Stromal cell of bone marrow (primary cell): ENCODE measurements at regions not wholly inside any gene's neighbourhood (a gene's known extent, or its start where the extent isn't known, plus 50 kb on each side); places are given as distances from the start of the nearest gene placed in this dataset.

Source experiments
- DNase-seq: peaks from one replicate; pipeline ENCODE4 v3.0.0-alpha.2; 2012; ENCODE audit warnings: low read depth

GRCh38 chr13:62643799-62644524, 1228.3 kb upstream of the PCDH20 start:
- no peak for DNase-seq

DNA sequence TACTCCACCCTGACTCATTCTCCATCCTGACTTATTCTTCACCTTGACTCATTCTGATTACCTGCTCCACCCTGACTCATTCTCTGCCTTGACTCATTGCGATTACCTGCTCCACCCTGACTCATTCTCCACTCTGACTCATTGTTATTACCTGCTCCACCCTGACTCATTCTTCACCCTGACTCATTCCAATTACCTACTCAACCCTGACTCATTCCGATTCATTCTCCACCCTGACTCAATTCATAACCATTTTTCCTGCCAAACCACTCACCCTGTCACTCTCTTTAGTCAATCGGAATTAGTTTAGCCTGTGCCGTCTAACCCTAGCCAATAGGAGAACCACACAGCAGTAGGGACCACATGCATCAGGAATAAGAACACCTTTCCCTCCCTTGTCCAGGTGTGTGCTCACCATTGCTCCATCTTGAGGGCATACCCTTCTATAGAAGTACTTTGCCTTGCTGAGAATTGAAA, 1227.4 kb upstream of the PCDH20 start:
- no peak for DNase-seq

DNA sequence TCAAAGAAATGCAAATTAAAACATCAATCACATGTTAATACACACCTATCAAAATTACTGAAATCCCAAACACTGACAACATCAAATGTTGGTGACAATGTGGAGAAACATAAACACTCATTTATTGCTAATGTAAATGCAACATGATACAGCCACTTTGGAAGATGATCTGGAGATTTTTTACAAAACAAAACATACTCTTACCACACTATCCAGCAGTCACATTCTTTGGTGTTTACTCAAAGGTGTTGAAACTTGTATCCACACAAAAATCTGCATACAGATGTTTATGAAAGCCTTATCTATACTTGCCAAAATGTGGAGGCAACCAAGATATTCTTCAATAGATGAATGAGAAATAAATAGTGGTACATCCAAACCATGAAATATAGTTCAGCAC, 1219.5 kb upstream of the PCDH20 start:
- DNase-seq, result no peak

DNA sequence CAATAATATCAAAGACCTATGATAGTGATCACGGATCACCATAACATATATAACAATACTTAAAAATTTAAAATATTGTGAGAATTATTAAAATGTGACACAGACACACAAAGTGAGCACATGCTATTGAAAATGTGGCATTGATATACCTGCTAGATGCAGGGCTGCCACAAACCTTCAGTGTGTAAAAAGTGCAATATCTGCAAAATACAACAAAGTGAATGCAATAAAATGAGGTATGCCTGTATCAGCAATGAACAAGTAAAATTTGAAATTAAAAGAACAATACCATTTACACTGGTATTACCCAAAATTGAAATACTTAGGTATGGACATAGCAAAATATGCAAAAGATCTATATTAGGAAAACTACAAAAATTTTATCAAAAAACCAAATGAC, 1217.8 kb upstream of the PCDH20 start:
- no peak for DNase-seq

GRCh38 chr13:62631619-62632018, 1216.0 kb upstream of the PCDH20 start:
- DNase-seq, result no peak

- no peak for DNase-seq
These were observed 1215.5 kb upstream of the PCDH20 start for GRCh38 chr13:62631124-62631523.

DNA sequence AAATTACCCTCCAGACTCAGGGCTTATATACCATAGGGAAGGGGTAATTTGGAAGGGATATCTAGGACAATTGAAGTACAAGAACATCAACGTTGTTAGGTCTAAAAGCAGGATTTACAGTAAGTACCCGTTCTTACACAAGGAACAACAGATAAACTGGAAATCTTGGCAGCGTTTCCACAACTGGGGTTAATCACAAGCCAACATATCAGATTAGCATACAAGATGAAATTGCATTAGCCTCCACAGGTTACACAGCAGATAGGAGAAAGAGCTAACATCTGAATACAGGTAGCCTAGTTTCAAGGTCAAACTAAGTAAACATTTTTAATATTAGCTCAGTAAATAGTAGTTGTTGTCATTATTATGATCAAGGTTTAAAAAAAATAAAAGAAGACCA, 1214.0 kb upstream of the PCDH20 start:
- no peak for DNase-seq

GRCh38 chr13:62627226-62627625, 1211.6 kb upstream of the PCDH20 start:
- no peak for DNase-seq

DNA sequence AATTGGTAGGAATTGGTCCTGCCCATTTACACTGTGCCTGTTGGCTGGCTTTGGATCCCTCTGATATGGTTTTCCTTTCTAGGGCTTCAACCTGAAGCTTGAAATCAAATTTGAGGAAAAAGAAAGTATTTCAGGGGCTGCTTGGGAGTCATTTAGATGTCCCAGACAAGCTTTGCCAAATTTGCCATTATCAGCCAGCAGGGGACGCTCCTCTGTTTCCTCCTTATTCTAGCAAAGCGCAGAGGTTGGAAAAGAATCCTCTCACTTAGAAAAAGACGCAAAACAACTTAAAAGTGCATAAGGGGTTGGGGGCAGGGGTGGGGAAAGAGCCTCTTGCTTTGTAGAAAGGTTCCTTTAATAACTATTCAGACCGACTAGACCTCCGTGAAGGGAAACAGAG, 1211.1 kb upstream of the PCDH20 start:
- DNase-seq, result no peak

DNA sequence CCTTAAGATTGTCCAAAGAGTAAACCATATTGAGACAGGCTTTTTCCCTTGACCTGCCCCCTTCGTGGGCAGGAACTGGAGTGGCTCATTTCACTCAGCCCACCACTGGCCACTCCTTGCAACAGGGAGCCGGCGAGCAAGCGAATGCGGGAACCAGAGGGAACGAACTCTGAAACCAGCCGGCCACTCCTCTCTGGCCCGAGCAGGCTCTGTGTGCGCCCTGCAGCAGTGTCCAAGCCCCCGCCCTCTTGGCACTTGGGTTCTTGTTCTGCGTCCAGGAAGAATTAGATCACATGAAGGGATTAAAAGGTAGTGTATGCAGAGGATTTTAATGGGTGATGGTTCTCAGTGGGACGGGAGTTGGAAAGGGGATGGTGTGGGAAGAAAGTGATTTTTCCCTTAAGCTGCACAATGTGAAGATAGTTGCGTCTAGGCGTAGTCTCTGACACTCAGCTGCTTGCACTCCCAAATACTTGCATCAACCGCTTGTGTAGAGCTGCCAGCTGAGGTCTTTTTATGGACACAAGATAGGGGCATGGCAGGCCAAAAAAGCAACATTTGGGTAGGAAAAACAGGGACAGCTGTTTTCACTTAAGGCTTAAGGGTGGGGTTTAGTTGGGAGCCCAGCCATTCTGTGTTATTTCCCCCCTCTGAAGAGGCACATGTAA, 1209.7 kb upstream of the PCDH20 start:
- DNase-seq, result no peak

DNA sequence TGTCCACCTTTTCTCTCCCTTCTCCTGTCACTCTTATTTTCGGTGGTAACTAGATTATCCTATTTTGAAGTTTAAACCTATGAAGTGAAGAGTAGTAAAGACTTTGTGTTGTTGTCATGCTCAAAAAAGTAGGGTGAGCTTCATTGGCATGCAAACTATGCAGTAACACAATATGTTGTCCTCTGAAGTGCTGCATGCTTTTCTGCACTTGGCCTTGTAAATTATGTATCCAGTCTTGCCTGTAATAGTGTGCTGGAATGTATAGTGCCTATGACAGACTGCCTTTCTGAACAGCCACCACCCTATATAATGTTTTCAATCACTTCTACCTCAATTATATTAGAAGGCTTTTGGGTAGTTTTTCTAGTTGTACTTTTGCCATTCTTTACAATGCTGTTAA, 1198.2 kb upstream of the PCDH20 start:
- DNase-seq, result no peak

DNA sequence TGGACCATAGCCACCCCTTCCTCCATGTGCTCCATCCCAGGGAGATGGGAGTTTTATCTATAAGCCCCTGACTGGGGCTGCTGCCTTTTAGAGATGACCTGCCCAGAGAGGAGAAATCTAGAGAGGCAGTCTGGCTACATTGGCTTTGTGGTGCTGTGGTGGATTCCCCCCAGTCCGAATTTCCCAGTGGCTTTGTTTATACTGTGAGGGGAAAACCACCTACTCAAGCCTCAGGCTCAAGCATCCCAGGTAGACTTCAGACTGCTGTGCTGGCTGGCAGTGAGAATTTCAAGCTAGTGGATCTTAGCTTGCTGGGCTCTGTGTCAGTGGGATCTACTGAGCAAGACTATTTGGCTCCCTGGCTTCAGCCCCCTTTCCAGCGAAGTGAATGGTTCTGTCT, 1195.7 kb upstream of the PCDH20 start:
- no peak for DNase-seq

DNA sequence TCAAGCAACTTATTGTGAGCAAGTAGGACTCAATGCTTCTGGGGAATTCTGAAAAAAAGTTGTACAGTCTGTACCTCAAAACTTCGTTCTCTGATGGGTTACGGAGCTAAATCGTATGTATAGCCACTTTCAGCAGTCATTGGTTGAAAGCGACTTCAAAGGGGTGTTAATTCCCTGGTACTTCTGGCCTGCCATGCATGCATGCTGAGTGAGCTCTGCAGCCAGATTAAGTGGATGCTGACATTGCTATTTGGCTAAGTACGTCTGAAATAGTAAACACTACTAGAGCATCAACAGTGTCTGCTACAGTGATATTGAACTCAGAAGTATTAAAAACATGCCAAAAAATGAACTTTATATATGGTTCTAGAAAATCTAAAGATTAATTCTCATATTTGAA, 1183.1 kb upstream of the PCDH20 start:
- no peak for DNase-seq

GRCh38 chr13:62595976-62596375, 1180.3 kb upstream of the PCDH20 start:
- DNase-seq, result no peak

DNA sequence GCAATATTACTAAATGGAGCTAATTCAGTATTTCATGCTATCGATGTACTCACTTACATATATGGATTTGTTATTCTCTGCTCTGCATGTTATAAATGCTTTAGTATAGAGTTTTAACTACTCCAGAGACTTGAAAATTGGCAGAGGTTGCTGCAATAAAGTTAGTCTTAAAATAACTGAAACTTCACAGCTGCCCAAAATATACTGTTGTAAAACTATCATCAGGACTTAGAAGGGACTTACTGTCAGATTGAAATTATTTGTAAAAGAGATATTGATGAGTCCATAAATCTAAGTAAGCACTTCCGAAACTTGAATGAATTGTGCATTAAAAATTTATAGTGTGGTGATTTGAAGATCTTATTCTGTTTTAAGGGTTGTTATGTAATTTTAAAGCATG, 1178.2 kb upstream of the PCDH20 start:
- no peak for DNase-seq

DNA sequence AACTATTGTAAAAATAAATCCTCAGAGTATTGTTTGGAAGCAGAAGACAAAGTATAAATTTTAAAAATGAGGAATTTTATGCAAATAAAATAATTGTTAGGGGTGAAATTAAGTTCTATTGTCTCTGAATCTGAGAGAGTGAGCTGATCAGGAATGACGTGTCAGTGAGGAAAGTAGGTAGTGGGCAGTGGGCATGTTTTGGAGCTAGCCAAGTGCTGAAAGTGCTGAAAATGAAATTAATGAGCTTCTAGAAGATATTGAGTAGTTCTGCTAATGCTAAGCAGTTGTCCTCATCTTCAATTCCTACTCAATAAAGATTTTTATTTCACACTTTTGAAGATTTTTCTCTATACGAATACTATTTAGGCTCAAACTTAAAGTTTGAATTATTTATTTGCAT, 1167.8 kb upstream of the PCDH20 start:
- DNase-seq, result no peak

DNA sequence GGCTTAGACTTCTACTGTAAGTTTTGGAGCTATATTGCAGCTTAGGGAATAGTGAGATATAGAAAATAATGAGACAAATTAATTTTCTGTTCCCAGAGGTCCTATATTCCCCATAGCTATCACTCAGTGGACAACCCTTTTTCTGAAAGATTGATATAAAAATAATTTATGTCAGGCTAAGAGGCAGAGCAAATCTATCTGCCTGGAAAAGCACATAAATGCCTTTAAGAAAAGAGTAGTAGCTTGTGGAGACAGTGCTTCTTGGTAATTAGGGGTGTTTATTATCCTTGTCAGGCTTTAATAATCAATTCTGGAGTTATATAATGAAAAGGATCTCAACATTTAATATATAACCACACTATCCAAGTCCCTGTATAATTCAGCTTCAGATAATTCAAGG, 1162.8 kb upstream of the PCDH20 start:
- DNase-seq, result no peak

DNA sequence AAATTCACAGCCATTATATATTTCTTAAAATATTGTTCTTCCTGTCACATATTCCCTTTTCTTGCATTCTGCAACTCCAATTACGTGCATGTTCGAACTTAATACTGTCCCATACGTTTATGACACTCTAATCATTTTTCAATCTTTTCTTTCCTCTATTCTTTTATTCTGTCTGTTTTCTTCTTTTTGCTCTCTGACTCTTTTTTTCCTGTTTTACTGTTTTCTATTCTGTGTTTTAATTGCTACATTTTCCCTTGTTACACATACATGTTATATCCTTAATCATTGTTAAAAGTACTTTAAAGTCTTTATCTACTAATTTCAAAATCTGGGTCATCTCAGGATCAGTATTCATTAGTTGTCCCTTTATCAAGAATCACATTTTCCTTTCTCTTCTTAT, 1149.1 kb upstream of the PCDH20 start:
- no peak for DNase-seq

DNA sequence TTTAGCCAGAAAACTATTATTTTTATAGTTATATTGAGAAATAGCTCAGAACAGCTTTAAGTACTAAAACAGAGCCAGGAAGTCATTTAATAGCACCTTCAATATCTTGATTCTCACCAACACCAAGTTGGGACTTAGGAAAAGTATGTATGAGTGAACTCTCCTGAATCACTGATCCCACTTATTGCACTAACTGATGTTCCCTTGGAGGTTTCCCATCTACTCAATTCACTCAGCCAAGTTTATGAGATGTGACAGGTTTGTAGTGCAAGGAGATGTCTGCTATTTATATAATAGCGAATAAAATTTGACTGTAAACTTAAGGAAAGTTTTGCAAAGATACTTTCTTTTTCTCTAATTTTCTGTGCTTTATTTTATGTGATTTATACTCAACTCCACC, 1147.6 kb upstream of the PCDH20 start:
- DNase-seq, result no peak

- DNase-seq, result no peak
These were observed 1141.3 kb upstream of the PCDH20 start for GRCh38 chr13:62556978-62557377.

DNA sequence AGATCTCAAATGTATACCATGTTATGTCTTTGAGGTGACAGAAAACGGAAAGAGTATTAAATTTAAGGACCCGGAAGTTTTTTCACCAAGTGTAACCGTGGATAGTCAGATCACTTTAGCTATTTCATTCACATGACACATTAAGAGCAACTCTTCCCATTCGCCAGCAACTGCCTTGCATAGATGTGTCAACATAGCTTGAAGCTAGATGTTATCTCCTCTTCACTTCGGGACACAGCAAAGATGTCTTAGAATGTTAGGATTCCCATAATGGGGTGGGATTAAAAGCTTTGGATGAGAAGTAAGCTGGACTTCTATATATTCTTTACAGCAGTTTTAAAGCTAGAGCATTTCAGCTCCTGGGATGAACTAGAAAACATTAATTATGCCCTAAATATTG, 1135.9 kb upstream of the PCDH20 start:
- no peak for DNase-seq

DNA sequence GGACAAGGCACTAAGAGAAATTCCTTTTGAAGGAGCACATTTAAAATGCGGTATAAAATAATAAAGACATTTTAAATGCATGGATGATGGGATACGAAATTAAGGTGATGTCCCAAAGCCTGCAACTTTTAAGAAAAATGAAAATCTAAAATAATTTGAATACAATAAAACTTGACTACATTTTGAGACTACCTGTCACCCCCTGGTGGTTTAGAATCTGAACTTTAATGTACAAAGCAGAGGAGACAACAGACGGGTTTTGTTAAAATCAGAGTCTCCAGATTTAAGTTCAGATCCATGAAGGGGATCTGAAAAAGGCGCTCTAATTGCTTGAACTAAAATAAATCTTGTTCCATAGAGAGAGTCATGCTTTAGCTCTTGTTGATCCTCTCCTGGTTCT, 1129.3 kb upstream of the PCDH20 start:
- DNase-seq, result no peak

DNA sequence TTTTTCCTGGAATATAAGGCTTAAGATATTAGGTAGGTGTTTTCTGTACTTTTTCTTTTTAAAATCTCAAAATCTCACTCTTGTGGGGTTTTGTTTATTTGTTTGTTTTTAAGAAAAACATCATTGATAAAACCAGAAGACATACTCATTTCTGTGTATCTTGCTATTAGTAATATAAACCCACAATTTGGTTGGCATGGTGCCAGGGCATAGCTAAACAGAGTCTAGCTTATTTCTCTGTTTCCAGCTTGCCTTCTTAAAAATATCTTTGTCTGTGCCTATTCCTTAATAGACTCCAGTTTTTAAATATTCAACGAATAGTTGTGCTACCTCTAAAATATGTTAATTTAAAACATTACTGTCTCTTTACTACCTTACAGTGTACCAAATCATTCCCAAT, 1121.9 kb upstream of the PCDH20 start:
- DNase-seq, result no peak

- no peak for DNase-seq
These were observed 1110.0 kb upstream of the PCDH20 start for GRCh38 chr13:62525652-62526051.
